B cell (primary cell): ENCODE measurements at regions not wholly inside any gene's neighbourhood (a gene's known extent, or its start where the extent isn't known, plus 50 kb on each side); places are given as distances from the start of the nearest gene placed in this dataset.

ENCODE experiments used
- ATAC-seq: fragments of 200-7000 bp; cut with Tn5 transposase; one replicate; pipeline ENCODE4 v1.10.0; 2021; ENCODE audit warnings: low read depth, mild to moderate bottlenecking, moderate number of reproducible peaks, moderate library complexity
- CTCF ChIA-PET: fragments of 350-600 bp; sonication (Branson Sonifier 250); formaldehyde crosslinking; loops from one replicate; lab custom pipeline; 2021; ENCODE audit warnings: antibody characterized with exemption, inconsistent platforms; lab: Charles Lee
- POLR2A ChIA-PET: fragments of 350-600 bp; sonication (Branson Sonifier 250); formaldehyde crosslinking; loops from one replicate; lab custom pipeline; 2021; ENCODE audit warnings: antibody characterized with exemption; lab: Charles Lee
- DNase-seq: peaks from one replicate; pipeline ENCODE4 v3.0.0; 2013
- H2AFZ ChIP-seq: 2 replicates; pipeline ENCODE4 v1.6.1; 2012; ENCODE audit warnings: mild to moderate bottlenecking, low read depth, low read length; ENCODE audit not compliant: insufficient read depth, poor library complexity, severe bottlenecking
- H3K27ac ChIP-seq, 2 donors: 1 replicate in 1 of 2; 2 replicates in 1 of 2; pipeline ENCODE4 v1.5.1; 2012 to 2013; ENCODE audit warnings: low read length in 2 of 2, mild to moderate bottlenecking in 2 of 2, moderate library complexity in 1 of 2
- H3K27me3 ChIP-seq, 4 experiments: fragments of 200-600 bp in 1 of 4; sonication (generic) in 1 of 4; replicated peaks in 1 of 4; 1 replicate in 2 of 4; 2 replicates in 2 of 4; pipeline versions ENCODE4 v1.6.1 to v1.7.0; 2013 to 2016; ENCODE audit warnings: low read length in 3 of 4, mild to moderate bottlenecking in 2 of 4, mixed read lengths in 1 of 4, moderate library complexity in 1 of 4; ENCODE audit not compliant: insufficient read depth in 4 of 4, control insufficient read depth in 3 of 4; ENCODE audit errors: control extremely low read depth in 1 of 4
- H3K36me3 ChIP-seq, 2 experiments: replicated peaks in 1 of 2; 1 replicate in 1 of 2; 2 replicates in 1 of 2; pipeline versions ENCODE4 v1.6.1 to v1.7.1; 2013; ENCODE audit warnings: low read length in 1 of 2; ENCODE audit not compliant: insufficient read depth in 2 of 2, control insufficient read depth in 1 of 2; ENCODE audit errors: control extremely low read depth in 1 of 2, extremely low read depth in 1 of 2
- H3K4me1 ChIP-seq, 2 donors: fragments of 200-600 bp in 1 of 2; sonication (generic) in 1 of 2; 1 replicate in 1 of 2; 2 replicates in 1 of 2; pipeline versions ENCODE4 v1.5.1 to v1.6.1; 2013 to 2017; ENCODE audit warnings: low read length in 2 of 2; ENCODE audit not compliant: control insufficient read depth in 2 of 2, insufficient read depth in 2 of 2
- H3K4me2 ChIP-seq: replicated peaks from 2 replicates; pipeline ENCODE3; 2012; ENCODE audit warnings: mild to moderate bottlenecking, low read depth, low read length; ENCODE audit not compliant: poor library complexity, severe bottlenecking
- H3K4me3 ChIP-seq, 5 experiments: fragments of 200-600 bp in 1 of 5; sonication (generic) in 1 of 5; 1 replicate in 3 of 5; 2 replicates in 2 of 5; pipeline versions ENCODE4 v1.5.1 to v1.7.0; 2011 to 2016; ENCODE audit warnings: low read length in 4 of 5, mild to moderate bottlenecking in 4 of 5, low read depth in 2 of 5, control low read depth in 1 of 5, moderate library complexity in 1 of 5; ENCODE audit not compliant: insufficient read depth in 1 of 5; ENCODE audit errors: control extremely low read depth in 1 of 5, extremely low read depth in 1 of 5
- H3K79me2 ChIP-seq: fragments of 200-600 bp; sonication (generic); one replicate; pipeline ENCODE4 v1.6.0; 2016; ENCODE audit warnings: low read length; ENCODE audit not compliant: control insufficient read depth, insufficient read depth
- H3K9ac ChIP-seq: fragments of 200-600 bp; sonication (generic); 2 replicates; pipeline ENCODE4 v1.6.1; 2017; ENCODE audit warnings: mild to moderate bottlenecking, low read length, moderate library complexity
- H3K9me3 ChIP-seq, 3 donors: one replicate each; pipeline versions ENCODE4 v1.6.1 to v1.7.1; 2013; ENCODE audit warnings: low read length in 2 of 3; ENCODE audit not compliant: control insufficient read depth in 2 of 3, insufficient read depth in 1 of 3; ENCODE audit errors: control extremely low read depth in 1 of 3
- H4K20me1 ChIP-seq: 2 replicates; pipeline ENCODE4 v1.6.0; 2012; ENCODE audit warnings: mild to moderate bottlenecking, low read length; ENCODE audit not compliant: insufficient read depth, control insufficient read depth, poor library complexity, severe bottlenecking
- H3K27ac Mint-ChIP-seq: one replicate; pipeline ENCODE4 v1.8.0; 2021; ENCODE audit warnings: mixed read lengths
- H3K27me3 Mint-ChIP-seq: one replicate; pipeline ENCODE4 v1.8.0; 2021; ENCODE audit warnings: mixed read lengths
- H3K4me1 Mint-ChIP-seq: one replicate; pipeline ENCODE4 v1.8.0; 2021; ENCODE audit warnings: mixed read lengths
- H3K4me3 Mint-ChIP-seq: one replicate; pipeline ENCODE4 v1.8.0; 2021; ENCODE audit warnings: mixed read lengths
- H3K9me3 Mint-ChIP-seq: one replicate; pipeline ENCODE4 v1.8.0; 2022; ENCODE audit warnings: mixed read lengths; ENCODE audit not compliant: insufficient read depth
- CTCF ChIP-seq: fragments of 200-600 bp; IDR thresholded peaks from one replicate; pipeline ENCODE4 v1.8.0; 2022; ENCODE audit warnings: antibody characterized with exemption, mild to moderate bottlenecking
- EZH2 ChIP-seq: IDR thresholded peaks from 2 replicates; pipeline ENCODE4 v1.6.1; 2012; ENCODE audit warnings: borderline replicate concordance, low read depth, mild to moderate bottlenecking, moderate library complexity, low read length; ENCODE audit not compliant: insufficient read depth, poor library complexity, severe bottlenecking
- WGBS: methylation state at CpG from one replicate; pipeline ENCODE4 v1.1.5; 2013; ENCODE audit warnings: missing lambda C conversion rate; ENCODE audit not compliant: insufficient coverage; 5-methylcytosine and 5-hydroxymethylcytosine counted together
- intact Hi-C: fragments of 100-400 bp; cut with micrococcal nuclease; formaldehyde crosslinking; loops from one replicate; pipeline ENCODE4 v1.10.0; 2022

GRCh38 chr14:83129496-83129895, 1595.8 kb upstream of the SEL1L start:
- H3K27me3 Mint-ChIP-seq, result no peaks in the 10 kb centered on the region
- no peaks in the 10 kb centered on the region for H3K9me3 ChIP-seq
- H2AFZ ChIP-seq, result no peak overlapping the region
- WGBS, result 80% methylated on average over 1 of the region's 3 CpGs
- no peak overlapping the region for H3K4me2 ChIP-seq
- H3K27ac ChIP-seq, result no peak overlapping the region
- TF ChIP-seq CTCF, result no peak
- no peak for TF ChIP-seq EZH2
- H4K20me1 ChIP-seq, result no peaks in the 10 kb centered on the region
- DNase-seq, result no peak
- H3K4me3 Mint-ChIP-seq, result no peak overlapping the region
- no peak for ATAC-seq
- CTCF ChIA-PET, result no interaction called here
- H3K9ac ChIP-seq, result no peak overlapping the region
- intact Hi-C loops, result no loop called here
- no peak overlapping the region for H3K27ac Mint-ChIP-seq
- H3K4me1 ChIP-seq, result no peaks in the 10 kb centered on the region
- H3K27me3 ChIP-seq, result no peaks in the 10 kb centered on the region
- H3K36me3 ChIP-seq, result no peaks in the 10 kb centered on the region
- H3K79me2 ChIP-seq, result no peaks in the 10 kb centered on the region
- H3K4me1 Mint-ChIP-seq, result no peaks in the 10 kb centered on the region
- H3K9me3 Mint-ChIP-seq, result peaks cover 6% of the 10 kb centered on the region
- no peak overlapping the region for H3K4me3 ChIP-seq
- POLR2A ChIA-PET, result no interaction called here

- Mint-ChIP-seq H3K27me3 (no peaks in the 10 kb centered on the region), H3K4me3 (no peak overlapping the region), H3K27ac (no peak overlapping the region), H3K4me1 (no peaks in the 10 kb centered on the region), H3K9me3 (peaks cover 3% of the 10 kb centered on the region)
- CTCF ChIA-PET, result no interaction called here
- no CpG with 5 or more reads among the region's 9 CpGs for WGBS
- POLR2A ChIA-PET, result no interaction called here
- no peaks in the 10 kb centered on the region for H3K36me3 ChIP-seq
- H3K9me3 ChIP-seq, result no peaks in the 10 kb centered on the region
- ATAC-seq, result no peak
- H3K4me2 ChIP-seq, result no peak overlapping the region
- TF ChIP-seq CTCF (no peak), EZH2 (no peak)
- no peak overlapping the region for H3K9ac ChIP-seq
- H3K4me1 ChIP-seq, result no peaks in the 10 kb centered on the region
- no peaks in the 10 kb centered on the region for H4K20me1 ChIP-seq
- no peak overlapping the region for H2AFZ ChIP-seq
- H3K4me3 ChIP-seq, result no peak overlapping the region
- no peaks in the 10 kb centered on the region for H3K79me2 ChIP-seq
- no peak for DNase-seq
- no peak overlapping the region for H3K27ac ChIP-seq
- intact Hi-C loops, result no loop called here
- H3K27me3 ChIP-seq, result no peaks in the 10 kb centered on the region
These were observed 1600.5 kb upstream of the SEL1L start for GRCh38 chr14:83133981-83134645.
